T-cell (primary cell): ENCODE measurements at regions not wholly inside any gene's neighbourhood (a gene's known extent, or its start where the extent isn't known, plus 50 kb on each side); places are given as distances from the start of the nearest gene placed in this dataset.

Experiments used
- ATAC-seq, 4 experiments: fragments of 200-7000 bp in 3 of 4; fragments of 150-1000 bp in 1 of 4; cut with Tn5 transposase; replicated peaks in 1 of 4; 1 replicate in 3 of 4; 2 replicates in 1 of 4; pipeline ENCODE4 v1.10.0; 2021; ENCODE audit warnings: moderate library complexity in 3 of 4, mild to moderate bottlenecking in 2 of 4, moderate number of reproducible peaks in 1 of 4
- CTCF ChIA-PET, 2 donors: fragments of 300-600 bp; sonication (Branson Sonifier 250); formaldehyde crosslinking; loops; one replicate each; lab custom pipeline; 2022; ENCODE audit warnings: antibody characterized with exemption in 2 of 2; lab: Charles Lee
- POLR2A ChIA-PET, 2 donors: fragments of 300-600 bp; sonication (Branson Sonifier 250); formaldehyde crosslinking; loops; one replicate each; lab custom pipeline; 2022; ENCODE audit warnings: antibody characterized with exemption in 2 of 2; lab: Charles Lee
- DNase-seq, 35 experiments: peaks; one replicate each; pipeline versions ENCODE4 v3.0.0 to v3.0.0-alpha.2; 2013 to 2023
- H3K27ac ChIP-seq: one replicate; pipeline ENCODE4 v1.5.1; 2013; ENCODE audit warnings: low read length
- H3K27me3 ChIP-seq, 2 experiments: replicated peaks in 1 of 2; 1 replicate in 1 of 2; 2 replicates in 1 of 2; pipeline versions ENCODE4 v1.6.1 to v1.7.0; 2013; ENCODE audit warnings: low read length in 1 of 2, mixed read lengths in 1 of 2; ENCODE audit not compliant: control insufficient read depth in 2 of 2, insufficient read depth in 2 of 2; ENCODE audit errors: extremely low read depth in 1 of 2
- H3K36me3 ChIP-seq, 2 donors: 1 replicate in 1 of 2; 2 replicates in 1 of 2; pipeline versions ENCODE4 v1.6.1 to v1.7.0; 2013; ENCODE audit warnings: low read length in 1 of 2; ENCODE audit not compliant: control insufficient read depth in 2 of 2, insufficient read depth in 1 of 2; ENCODE audit errors: extremely low read depth in 1 of 2
- H3K4me1 ChIP-seq, 2 experiments: 1 replicate in 1 of 2; 2 replicates in 1 of 2; pipeline versions ENCODE4 v1.6.1 to v1.7.0; 2013; ENCODE audit warnings: low read length in 2 of 2, mixed read lengths in 1 of 2; ENCODE audit not compliant: insufficient read depth in 2 of 2, control insufficient read depth in 1 of 2; ENCODE audit errors: extremely low read depth in 1 of 2
- H3K4me3 ChIP-seq, 2 donors: 1 replicate in 1 of 2; 2 replicates in 1 of 2; pipeline versions ENCODE4 v1.5.1 to v1.7.0; 2013; ENCODE audit warnings: mild to moderate bottlenecking in 2 of 2, low read length in 1 of 2, moderate library complexity in 1 of 2; ENCODE audit not compliant: control insufficient read depth in 1 of 2; ENCODE audit errors: extremely low read depth in 1 of 2
- H3K9me3 ChIP-seq: 2 replicates; pipeline ENCODE4 v1.7.0; 2013
- H3K27ac Mint-ChIP-seq, 2 donors: one replicate each; pipeline ENCODE4 v1.8.0; 2020 to 2021; ENCODE audit warnings: mild to moderate bottlenecking in 2 of 2, mixed read lengths in 2 of 2
- H3K27me3 Mint-ChIP-seq, 2 donors: one replicate each; pipeline ENCODE4 v1.8.0; 2021 to 2022; ENCODE audit warnings: mixed read lengths in 2 of 2
- H3K36me3 Mint-ChIP-seq: one replicate; pipeline ENCODE4 v1.8.0; 2021; ENCODE audit warnings: mixed read lengths
- H3K4me1 Mint-ChIP-seq, 3 donors: one replicate each; pipeline ENCODE4 v1.8.0; 2020 to 2022; ENCODE audit warnings: mixed read lengths in 3 of 3, mild to moderate bottlenecking in 1 of 3
- H3K4me3 Mint-ChIP-seq, 3 donors: one replicate each; pipeline ENCODE4 v1.8.0; 2020 to 2022; ENCODE audit warnings: mild to moderate bottlenecking in 3 of 3, mixed read lengths in 3 of 3, moderate library complexity in 3 of 3
- H3K9me3 Mint-ChIP-seq, 3 donors: one replicate each; pipeline ENCODE4 v1.8.0; 2020 to 2022; ENCODE audit warnings: mixed read lengths in 3 of 3
- WGBS: methylation state at CpG from one replicate; pipeline ENCODE4 v1.1.5; 2013; ENCODE audit warnings: missing lambda C conversion rate; ENCODE audit not compliant: insufficient coverage; 5-methylcytosine and 5-hydroxymethylcytosine counted together

GRCh38 chr9:107170801-107171200 is 112.3 kb upstream of the RAD23B start:
- H3K36me3 ChIP-seq: no peaks in the 10 kb centered on the region
- Mint-ChIP-seq H3K27me3 (peaks cover 4 to 16% of the 10 kb centered on the region in 2 donors), H3K9me3 (no peaks in the 10 kb centered on the region), H3K36me3 (no peaks in the 10 kb centered on the region), H3K27ac (no peak overlapping the region), H3K4me3 (no peak overlapping the region), H3K4me1 (no peaks in the 10 kb centered on the region)
- no peak overlapping the region for H3K4me3 ChIP-seq
- CTCF ChIA-PET: interaction anchor here in 1 of 2 donors (0.9 kb wide), 1 partner anchor 1329 kb away, joined by 3 read pairs; no protein-coding TSS in a partner anchor
- no peak for DNase-seq
- WGBS: 56% methylated on average over 2 of the region's 5 CpGs
- no peaks in the 10 kb centered on the region for H3K4me1 ChIP-seq
- POLR2A ChIA-PET: no interaction called here
- peaks cover 0 to 4% of the 10 kb centered on the region in 2 experiments for H3K27me3 ChIP-seq
- no peaks in the 10 kb centered on the region for H3K9me3 ChIP-seq
- ATAC-seq: no peak
- H3K27ac ChIP-seq: no peak overlapping the region

- peaks cover 0 to 4% of the 10 kb centered on the region in 2 experiments for H3K27me3 ChIP-seq
- ChIA-PET CTCF (interaction anchor here (0.6 kb wide), 2 partner anchors 1050 to 1330 kb away, joined by 3 read pairs; no protein-coding TSS in a partner anchor), POLR2A (no interaction called here)
- H3K4me1 ChIP-seq: no peaks in the 10 kb centered on the region
- H3K4me1 Mint-ChIP-seq: no peaks in the 10 kb centered on the region
- H3K27ac ChIP-seq: no peak overlapping the region
- peak in 33 of 35 experiments; percentile 3 to 68 (median 37) for DNase-seq
- H3K36me3 ChIP-seq: no peaks in the 10 kb centered on the region
- no CpG with 5 or more reads among the region's 4 CpGs for WGBS
- ATAC-seq: peak; percentile 48 to 77 (median 59)
- H3K27ac Mint-ChIP-seq: no peak overlapping the region
- H3K9me3 ChIP-seq: no peaks in the 10 kb centered on the region
- no peak overlapping the region for H3K4me3 Mint-ChIP-seq
- no peaks in the 10 kb centered on the region for H3K36me3 Mint-ChIP-seq
- no peak overlapping the region for H3K4me3 ChIP-seq
- no peaks in the 10 kb centered on the region for H3K9me3 Mint-ChIP-seq
- peaks cover 11 to 12% of the 10 kb centered on the region in 2 donors for H3K27me3 Mint-ChIP-seq
Measured at GRCh38 chr9:107172160-107172978, 110.7 kb upstream of the RAD23B start.

GRCh38 chr9:107172979-107173347 is 110.1 kb upstream of the RAD23B start:
- ATAC-seq (no peak), DNase-seq (no peak)
- no CpG with 5 or more reads among the region's 6 CpGs for WGBS
- Mint-ChIP-seq H3K9me3 (no peaks in the 10 kb centered on the region), H3K27ac (no peak overlapping the region), H3K36me3 (no peaks in the 10 kb centered on the region), H3K27me3 (peaks cover 14 to 15% of the 10 kb centered on the region in 2 donors), H3K4me3 (no peak overlapping the region), H3K4me1 (no peaks in the 10 kb centered on the region)
- Histone ChIP-seq H3K27ac (no peak overlapping the region), H3K27me3 (peaks cover 0 to 4% of the 10 kb centered on the region in 2 experiments), H3K9me3 (no peaks in the 10 kb centered on the region), H3K36me3 (no peaks in the 10 kb centered on the region), H3K4me1 (no peaks in the 10 kb centered on the region), H3K4me3 (no peak overlapping the region)
- POLR2A ChIA-PET: no interaction called here
- CTCF ChIA-PET: interaction anchor here (0.6 kb wide), 3 partner anchors 15 to 1330 kb away, joined by 3 read pairs; no protein-coding TSS in a partner anchor

- Mint-ChIP-seq H3K27me3 (peaks cover 15 to 19% of the 10 kb centered on the region in 2 donors), H3K27ac (no peak overlapping the region)
- no peak for ATAC-seq
Measured at GRCh38 chr9:107173422-107174180, 109.5 kb upstream of the RAD23B start.

GRCh38 chr9:107174441-107174840 is 108.6 kb upstream of the RAD23B start:
- Histone ChIP-seq H3K36me3 (no peaks in the 10 kb centered on the region), H3K9me3 (no peaks in the 10 kb centered on the region), H3K4me3 (no peak overlapping the region), H3K27ac (no peak overlapping the region), H3K27me3 (peaks cover 0 to 7% of the 10 kb centered on the region in 2 experiments), H3K4me1 (no peaks in the 10 kb centered on the region)
- no peaks in the 10 kb centered on the region for H3K36me3 Mint-ChIP-seq
- H3K9me3 Mint-ChIP-seq: no peaks in the 10 kb centered on the region
- POLR2A ChIA-PET: no interaction called here
- H3K4me3 Mint-ChIP-seq: no peak overlapping the region
- no peak for ATAC-seq
- no peak overlapping the region for H3K27ac Mint-ChIP-seq
- CTCF ChIA-PET: interaction anchor here in 1 of 2 donors (0.6 kb wide), 1 partner anchor 1715 kb away, joined by 3 read pairs; no protein-coding TSS in a partner anchor
- DNase-seq: peak in 1 of 35 experiments; percentile 1
- H3K27me3 Mint-ChIP-seq: peaks cover 21 to 22% of the 10 kb centered on the region in 2 donors
- WGBS: 46% methylated on average over 5 of the region's 6 CpGs
- no peaks in the 10 kb centered on the region for H3K4me1 Mint-ChIP-seq

More at GRCh38 chr9:107173422-107174180, 109.5 kb upstream of the RAD23B start:
- no peak overlapping the region for H3K4me3 Mint-ChIP-seq
- 68% methylated on average over 6 of the region's 7 CpGs for WGBS
- no peaks in the 10 kb centered on the region for H3K4me1 Mint-ChIP-seq
- H3K9me3 Mint-ChIP-seq: no peaks in the 10 kb centered on the region
- H3K27me3 ChIP-seq: peaks cover 0 to 4% of the 10 kb centered on the region in 2 experiments
- no peak overlapping the region for H3K27ac ChIP-seq
- ChIA-PET CTCF (interaction anchor here (0.6 kb wide), 2 partner anchors 14 to 1331 kb away, joined by 3 read pairs; no protein-coding TSS in a partner anchor), POLR2A (no interaction called here)
- no peak overlapping the region for H3K4me3 ChIP-seq
- no peaks in the 10 kb centered on the region for H3K4me1 ChIP-seq
- H3K9me3 ChIP-seq: no peaks in the 10 kb centered on the region
- H3K36me3 Mint-ChIP-seq: no peaks in the 10 kb centered on the region
- H3K36me3 ChIP-seq: no peaks in the 10 kb centered on the region
- DNase-seq: no peak

- Mint-ChIP-seq H3K27ac (no peak overlapping the region), H3K4me1 (no peaks in the 10 kb centered on the region), H3K36me3 (no peaks in the 10 kb centered on the region), H3K4me3 (no peak overlapping the region), H3K9me3 (no peaks in the 10 kb centered on the region), H3K27me3 (peaks cover 22 to 27% of the 10 kb centered on the region in 2 donors)
- ATAC-seq (no peak), DNase-seq (no peak)
- Histone ChIP-seq H3K27me3 (peaks cover 0 to 7% of the 10 kb centered on the region in 2 experiments), H3K27ac (no peak overlapping the region), H3K4me1 (no peaks in the 10 kb centered on the region), H3K4me3 (no peak overlapping the region), H3K9me3 (no peaks in the 10 kb centered on the region), H3K36me3 (no peaks in the 10 kb centered on the region)
- ChIA-PET POLR2A (no interaction called here), CTCF (interaction anchor here in 1 of 2 donors (0.6 kb wide), 1 partner anchor 1714 kb away, joined by 3 read pairs; no protein-coding TSS in a partner anchor)
- WGBS: 100% methylated on average over 2 of the region's 4 CpGs
Measured at GRCh38 chr9:107175041-107175440, 108.0 kb upstream of the RAD23B start.
